ENCODE measurements at regions not wholly inside any gene's neighbourhood (a gene's known extent, or its start where the extent isn't known, plus 50 kb on each side); places are given as distances from the start of the nearest gene placed in this dataset.

GRCh38 chr6:78700991-78701390 lies 166.4 kb upstream of the IRAK1BP1 start:
- Histone ChIP-seq H3K4me2 (ENCODE audit: extremely low read depth, insufficient read depth, low read length) (no peak overlapping the region), H3K36me3 (ENCODE audit: control insufficient read depth, insufficient read depth, low read length) (no peaks in the 10 kb centered on the region), H2AFZ (ENCODE audit: low read length) (no peak overlapping the region), H4K20me1 (ENCODE audit: control insufficient read depth, extremely low read depth, insufficient read depth, low read length) (no peaks in the 10 kb centered on the region), H3K9me3 (ENCODE audit: control insufficient read depth, insufficient read depth, low read depth, low read length) (no peaks in the 10 kb centered on the region), H3K9ac (ENCODE audit: insufficient read depth, low read length) (no peak overlapping the region), H3K79me2 (ENCODE audit: control insufficient read depth, insufficient read depth, low read length) (no peaks in the 10 kb centered on the region), H3K27ac (ENCODE audit: insufficient read depth, low read length) (no peak overlapping the region), H3K4me1 (ENCODE audit: control insufficient read depth, extremely low read depth, insufficient read depth, low read length) (no peaks in the 10 kb centered on the region), H3K4me3 (replicated peaks in 1 of 4; ENCODE audit: control extremely low read depth in 1 of 4, insufficient read depth in 1 of 4, low read depth in 3 of 4, low read length in 4 of 4) (no peak overlapping the region), H3K27me3 (ENCODE audit: control insufficient read depth, insufficient read depth, low read length) (no peaks in the 10 kb centered on the region)
- DNase-seq (ENCODE audit: low read depth in 2 of 2), result peak in 1 of 2 donors; percentile 50
- TF ChIP-seq EZH2 (IDR thresholded peaks at IDR 0.05; ENCODE audit: low read length, missing control alignments) (no peak), CTCF (conservative IDR thresholded peaks at IDR 0.05 in 1 of 2, IDR thresholded peaks at IDR 0.05 in 1 of 2; ENCODE audit: low read depth in 1 of 2, low read length in 2 of 2) (no peak)

- Histone ChIP-seq H2AFZ (ENCODE audit: low read length) (no peak overlapping the region), H3K4me1 (ENCODE audit: control insufficient read depth, extremely low read depth, insufficient read depth, low read length) (no peaks in the 10 kb centered on the region), H3K27ac (ENCODE audit: insufficient read depth, low read length) (no peak overlapping the region), H3K36me3 (ENCODE audit: control insufficient read depth, insufficient read depth, low read length) (no peaks in the 10 kb centered on the region), H3K27me3 (ENCODE audit: control insufficient read depth, insufficient read depth, low read length) (no peaks in the 10 kb centered on the region), H3K9me3 (ENCODE audit: control insufficient read depth, insufficient read depth, low read depth, low read length) (no peaks in the 10 kb centered on the region), H3K4me2 (ENCODE audit: extremely low read depth, insufficient read depth, low read length) (no peak overlapping the region), H3K4me3 (replicated peaks in 1 of 4; ENCODE audit: control extremely low read depth in 1 of 4, insufficient read depth in 1 of 4, low read depth in 3 of 4, low read length in 4 of 4) (no peak overlapping the region), H4K20me1 (ENCODE audit: control insufficient read depth, extremely low read depth, insufficient read depth, low read length) (no peaks in the 10 kb centered on the region), H3K9ac (ENCODE audit: insufficient read depth, low read length) (no peak overlapping the region), H3K79me2 (ENCODE audit: control insufficient read depth, insufficient read depth, low read length) (no peaks in the 10 kb centered on the region)
- TF ChIP-seq EZH2 (IDR thresholded peaks at IDR 0.05; ENCODE audit: low read length, missing control alignments), result no peak
- no peak for TF ChIP-seq CTCF (conservative IDR thresholded peaks at IDR 0.05 in 1 of 2, IDR thresholded peaks at IDR 0.05 in 1 of 2; ENCODE audit: low read depth in 1 of 2, low read length in 2 of 2)
- DNase-seq (ENCODE audit: low read depth in 2 of 2), result peak in 1 of 2 donors; percentile 89
Measured at GRCh38 chr6:78701407-78701806, 165.9 kb upstream of the IRAK1BP1 start.

- DNase-seq (ENCODE audit: low read depth in 2 of 2), result no peak
- H2AFZ ChIP-seq (ENCODE audit: low read length), result no peak overlapping the region
- no peaks in the 10 kb centered on the region for H3K79me2 ChIP-seq (ENCODE audit: control insufficient read depth, insufficient read depth, low read length)
- H3K4me3 ChIP-seq (replicated peaks in 1 of 4; ENCODE audit: control extremely low read depth in 1 of 4, insufficient read depth in 1 of 4, low read depth in 3 of 4, low read length in 4 of 4), result no peak overlapping the region
- no peaks in the 10 kb centered on the region for H3K36me3 ChIP-seq (ENCODE audit: control insufficient read depth, insufficient read depth, low read length)
- no peak overlapping the region for H3K9ac ChIP-seq (ENCODE audit: insufficient read depth, low read length)
- no peak overlapping the region for H3K4me2 ChIP-seq (ENCODE audit: extremely low read depth, insufficient read depth, low read length)
- H4K20me1 ChIP-seq (ENCODE audit: control insufficient read depth, extremely low read depth, insufficient read depth, low read length), result no peaks in the 10 kb centered on the region
- TF ChIP-seq EZH2 (IDR thresholded peaks at IDR 0.05; ENCODE audit: low read length, missing control alignments) (no peak), CTCF (conservative IDR thresholded peaks at IDR 0.05 in 1 of 2, IDR thresholded peaks at IDR 0.05 in 1 of 2; ENCODE audit: low read depth in 1 of 2, low read length in 2 of 2) (no peak)
- H3K27ac ChIP-seq (ENCODE audit: insufficient read depth, low read length), result no peak overlapping the region
- H3K9me3 ChIP-seq (ENCODE audit: control insufficient read depth, insufficient read depth, low read depth, low read length), result no peaks in the 10 kb centered on the region
- no peaks in the 10 kb centered on the region for H3K27me3 ChIP-seq (ENCODE audit: control insufficient read depth, insufficient read depth, low read length)
- H3K4me1 ChIP-seq (ENCODE audit: control insufficient read depth, extremely low read depth, insufficient read depth, low read length), result no peaks in the 10 kb centered on the region
Measured at GRCh38 chr6:78709021-78709420, 158.3 kb upstream of the IRAK1BP1 start.

Measured in fibroblast of lung (primary cell).